AG04449 (cell line): ENCODE measurements at regions not wholly inside any gene's neighbourhood (a gene's known extent, or its start where the extent isn't known, plus 50 kb on each side); places are given as distances from the start of the nearest gene placed in this dataset.

Experiments
- CTCF ChIA-PET: fragments of 350-600 bp; formaldehyde crosslinking; extraction: SDS; loops from one replicate; lab custom pipeline; 2021; ENCODE audit warnings: antibody characterized with exemption; lab: Yijun Ruan, JAX
- POLR2A ChIA-PET: fragments of 400-600, 350-600 bp; formaldehyde crosslinking; extraction: SDS; loops from one replicate; lab custom pipeline; 2020; ENCODE audit warnings: antibody characterized with exemption, inconsistent platforms; lab: Yijun Ruan, JAX
- DNase-seq: peaks from one replicate; pipeline ENCODE4 v3.0.0-alpha.2; 2010; ENCODE audit warnings: low read depth, low spot score
- H3K4me3 ChIP-seq: 2 replicates; pipeline ENCODE4 v1.5.1; 2011; ENCODE audit warnings: low read depth, mild to moderate bottlenecking, control low read depth, low read length
- CTCF ChIP-seq: IDR thresholded peaks from one replicate; pipeline ENCODE4 v1.5.1; 2011; ENCODE audit warnings: mild to moderate bottlenecking, moderate library complexity, low read length, control low read depth, inconsistent platforms; ENCODE audit not compliant: insufficient read depth; ENCODE audit errors: missing control alignments

- ChIA-PET POLR2A (interaction anchor here (0.9 kb wide), 1 partner anchor 117 kb away, joined by 3 read pairs; no protein-coding TSS in a partner anchor), CTCF (no interaction called here)
Measured at GRCh38 chr12:94867066-94867855, 136.2 kb downstream of the NDUFA12 start.

DNA sequence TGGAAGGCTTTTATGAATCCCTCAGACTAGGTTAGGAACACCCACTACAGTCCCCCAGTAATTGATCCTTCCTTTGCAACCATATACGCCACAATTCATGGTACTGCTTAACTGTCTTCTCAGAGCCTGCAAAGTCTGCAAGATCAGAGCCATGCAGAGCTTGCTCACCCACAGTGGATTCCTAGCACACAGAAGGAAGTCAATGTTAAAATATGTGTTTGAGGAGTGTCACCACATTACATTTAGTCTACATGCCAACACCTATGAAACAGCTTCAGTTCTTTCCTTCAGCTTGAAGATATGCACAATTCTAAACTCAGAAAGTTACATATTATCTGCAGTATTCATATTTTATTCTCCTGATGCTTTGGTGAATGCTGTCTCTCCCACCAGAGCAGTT lies 138.5 kb downstream of the NDUFA12 start:
- no peak for TF ChIP-seq CTCF
- CTCF ChIA-PET, result no interaction called here
- POLR2A ChIA-PET, result no interaction called here
- no peak for DNase-seq
- no peak overlapping the region for H3K4me3 ChIP-seq

More at GRCh38 chr12:94867066-94867855, 136.2 kb downstream of the NDUFA12 start:
- no peak for DNase-seq
- no peak for TF ChIP-seq CTCF
- H3K4me3 ChIP-seq, result no peak overlapping the region

- H3K4me3 ChIP-seq, result no peak overlapping the region
- DNase-seq, result no peak
- ChIA-PET POLR2A (no interaction called here), CTCF (no interaction called here)
- no peak for TF ChIP-seq CTCF
Measured at GRCh38 chr12:94863321-94864035, 140.0 kb downstream of the NDUFA12 start.

GRCh38 chr12:94862421-94862820 lies 141.1 kb downstream of the NDUFA12 start:
- TF ChIP-seq CTCF, result no peak
- POLR2A ChIA-PET, result no interaction called here

GRCh38 chr12:94856324-94856723 lies 147.2 kb downstream of the NDUFA12 start:
- H3K4me3 ChIP-seq, result no peak overlapping the region
- ChIA-PET POLR2A (no interaction called here), CTCF (no interaction called here)
- no peak for TF ChIP-seq CTCF
- no peak for DNase-seq

More at GRCh38 chr12:94862421-94862820, 141.1 kb downstream of the NDUFA12 start:
- no peak for DNase-seq
- CTCF ChIA-PET, result no interaction called here
- no peak overlapping the region for H3K4me3 ChIP-seq

DNA sequence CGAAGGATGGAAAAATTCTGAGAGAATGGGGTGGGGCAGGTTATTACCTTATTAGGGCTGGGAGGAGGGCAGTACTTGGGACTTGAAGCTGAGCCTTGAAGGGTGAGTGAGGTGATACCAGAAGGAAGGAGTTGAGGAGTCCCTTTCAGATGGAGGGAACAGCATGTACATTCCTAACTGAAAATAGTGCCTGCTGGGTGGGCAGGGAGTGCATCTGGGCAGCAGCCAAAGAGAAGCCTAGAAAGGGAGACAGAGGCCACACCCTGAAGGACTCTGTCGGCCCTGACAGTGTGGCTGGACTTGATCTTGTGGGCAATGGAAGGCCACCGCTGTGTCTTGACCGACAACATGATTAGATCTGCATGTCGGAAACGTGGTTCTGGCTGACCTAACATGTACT lies 147.6 kb downstream of the NDUFA12 start:
- POLR2A ChIA-PET, result no interaction called here
- no peak overlapping the region for H3K4me3 ChIP-seq
- CTCF ChIA-PET, result no interaction called here
- TF ChIP-seq CTCF, result no peak
- no peak for DNase-seq
